GM12874 (cell line): ENCODE measurements at regions not wholly inside any gene's neighbourhood (a gene's known extent, or its start where the extent isn't known, plus 50 kb on each side); places are given as distances from the start of the nearest gene placed in this dataset.

Source experiments
- TF ChIP-seq, protein P1 (sequence below): IDR thresholded peaks from 2 replicates; pipeline ENCODE4 v1.5.1; 2011; ENCODE audit warnings: low read depth, mild to moderate bottlenecking, control low read depth, low read length, moderate library complexity; ENCODE audit not compliant: insufficient read depth

GRCh38 chr6:169160855-169161560, 92.6 kb downstream of the THBS2 start:
- TF ChIP-seq, protein P1, sequence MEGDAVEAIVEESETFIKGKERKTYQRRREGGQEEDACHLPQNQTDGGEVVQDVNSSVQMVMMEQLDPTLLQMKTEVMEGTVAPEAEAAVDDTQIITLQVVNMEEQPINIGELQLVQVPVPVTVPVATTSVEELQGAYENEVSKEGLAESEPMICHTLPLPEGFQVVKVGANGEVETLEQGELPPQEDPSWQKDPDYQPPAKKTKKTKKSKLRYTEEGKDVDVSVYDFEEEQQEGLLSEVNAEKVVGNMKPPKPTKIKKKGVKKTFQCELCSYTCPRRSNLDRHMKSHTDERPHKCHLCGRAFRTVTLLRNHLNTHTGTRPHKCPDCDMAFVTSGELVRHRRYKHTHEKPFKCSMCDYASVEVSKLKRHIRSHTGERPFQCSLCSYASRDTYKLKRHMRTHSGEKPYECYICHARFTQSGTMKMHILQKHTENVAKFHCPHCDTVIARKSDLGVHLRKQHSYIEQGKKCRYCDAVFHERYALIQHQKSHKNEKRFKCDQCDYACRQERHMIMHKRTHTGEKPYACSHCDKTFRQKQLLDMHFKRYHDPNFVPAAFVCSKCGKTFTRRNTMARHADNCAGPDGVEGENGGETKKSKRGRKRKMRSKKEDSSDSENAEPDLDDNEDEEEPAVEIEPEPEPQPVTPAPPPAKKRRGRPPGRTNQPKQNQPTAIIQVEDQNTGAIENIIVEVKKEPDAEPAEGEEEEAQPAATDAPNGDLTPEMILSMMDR: no peak

DNA sequence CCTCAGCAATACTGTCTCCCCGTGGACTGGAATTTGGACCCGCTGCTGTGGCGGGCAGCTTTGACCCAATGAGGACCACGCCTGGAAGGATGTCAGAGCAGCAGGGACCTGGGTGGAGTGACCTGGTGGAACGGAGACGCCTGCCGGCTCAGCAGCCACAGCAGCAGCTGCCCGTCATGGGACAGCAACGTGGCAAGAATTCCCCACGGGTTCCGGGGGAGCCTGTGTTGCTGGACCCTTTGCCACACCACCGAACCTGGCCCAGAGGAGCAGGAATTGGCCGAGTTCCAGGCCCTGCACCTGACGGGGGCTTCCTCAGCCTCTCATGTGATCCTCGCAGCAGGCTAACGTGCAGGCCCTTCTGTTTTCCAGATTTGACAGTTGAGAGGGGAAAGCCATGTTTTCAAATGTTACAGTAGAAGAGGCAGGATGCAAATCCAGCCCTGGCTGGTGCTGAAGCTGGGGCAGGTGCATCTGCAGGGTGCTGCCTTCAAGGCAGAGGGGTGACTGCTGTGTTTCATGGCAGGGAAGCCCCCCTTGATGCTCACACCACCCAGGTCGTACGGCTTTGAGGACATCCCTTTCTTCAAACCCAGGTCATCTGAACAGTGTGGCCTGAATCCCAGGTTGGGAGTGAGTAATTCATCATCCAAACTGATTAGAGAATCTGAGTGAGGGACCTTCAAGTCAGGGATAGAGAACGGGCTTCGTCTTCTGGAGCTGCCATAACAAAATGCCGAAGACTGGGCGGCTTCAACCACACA, 93.4 kb downstream of the THBS2 start:
- TF ChIP-seq, protein P1: no peak

GRCh38 chr6:169159331-169159730, 94.3 kb downstream of the THBS2 start:
- TF ChIP-seq, protein P1: no peak

- TF ChIP-seq, protein P1: no peak
These were observed 95.0 kb downstream of the THBS2 start for GRCh38 chr6:169158691-169159090.

GRCh38 chr6:169158174-169158573, 95.5 kb downstream of the THBS2 start:
- TF ChIP-seq, protein P1: no peak

DNA sequence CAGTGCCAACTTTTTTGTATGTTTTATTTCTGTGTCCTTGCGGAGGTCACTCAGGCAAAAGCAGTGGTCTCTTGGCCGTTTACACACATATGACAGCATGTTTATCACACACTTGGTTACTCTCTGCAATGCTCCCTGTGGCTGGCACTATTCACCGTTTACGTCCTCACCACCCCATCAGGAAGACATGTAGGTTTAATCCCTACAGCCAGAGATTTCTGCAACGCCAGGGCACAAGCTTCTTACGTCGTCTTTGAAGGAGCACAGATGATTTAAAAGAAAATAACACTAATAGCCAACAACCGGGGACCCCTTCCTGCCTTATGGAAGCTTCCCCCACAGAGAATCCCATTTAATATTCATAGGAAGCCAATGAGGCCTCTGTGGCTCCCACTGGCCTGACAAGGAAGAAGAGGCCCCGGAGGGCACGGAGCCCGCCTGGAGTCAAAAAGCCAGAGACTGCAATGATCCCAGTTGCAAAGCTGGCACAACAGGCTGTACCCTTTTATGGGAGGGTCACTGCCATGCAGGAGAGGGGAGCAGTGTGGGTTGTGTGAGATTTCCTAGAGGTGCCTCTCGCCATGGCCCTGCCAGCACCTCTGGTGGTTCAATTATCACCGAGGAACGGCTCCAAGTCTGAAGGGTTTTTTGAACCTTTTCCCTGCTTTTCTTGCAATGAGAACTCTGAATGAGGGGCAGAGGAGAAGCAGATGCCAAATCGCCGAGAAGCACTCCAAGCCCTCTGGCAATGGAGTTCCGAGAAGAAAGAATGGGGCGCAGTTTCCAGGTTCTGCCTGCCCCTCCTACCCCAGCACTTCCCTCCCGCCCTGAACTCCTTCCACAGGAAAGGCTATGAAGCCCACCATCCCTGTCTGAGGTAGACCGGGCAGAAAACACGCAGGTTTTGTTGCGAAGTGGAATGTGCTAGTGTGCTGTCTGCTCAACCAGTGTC, 96.2 kb downstream of the THBS2 start:
- TF ChIP-seq, protein P1: no peak

- TF ChIP-seq, protein P1: no peak
These were observed 96.9 kb downstream of the THBS2 start for GRCh38 chr6:169156793-169157147.
